Neural cell (in vitro differentiated cells): ENCODE measurements at regions not wholly inside any gene's neighbourhood (a gene's known extent, or its start where the extent isn't known, plus 50 kb on each side); places are given as distances from the start of the nearest gene placed in this dataset.

ENCODE experiments used
- EZH2 ChIP-seq: fragments of 200-600, 300-800 bp; shearing (Covaris generic), sonication (generic); IDR thresholded peaks from 2 replicates; pipeline ENCODE4 v1.6.1; 2014; ENCODE audit warnings: antibody characterized with exemption, low read length, borderline replicate concordance, mild to moderate bottlenecking; ENCODE audit not compliant: insufficient read depth, poor library complexity, severe bottlenecking
- POLR2AphosphoS5 ChIP-seq: IDR thresholded peaks from 2 replicates; pipeline ENCODE4 v1.6.1; 2012
- TF ChIP-seq, protein P1 (sequence below): fragments of 450-650 bp; IDR thresholded peaks from 2 replicates; pipeline ENCODE4 v1.5.1; 2014; ENCODE audit warnings: antibody characterized with exemption, mild to moderate bottlenecking, moderate library complexity; ENCODE audit not compliant: poor library complexity, severe bottlenecking

DNA sequence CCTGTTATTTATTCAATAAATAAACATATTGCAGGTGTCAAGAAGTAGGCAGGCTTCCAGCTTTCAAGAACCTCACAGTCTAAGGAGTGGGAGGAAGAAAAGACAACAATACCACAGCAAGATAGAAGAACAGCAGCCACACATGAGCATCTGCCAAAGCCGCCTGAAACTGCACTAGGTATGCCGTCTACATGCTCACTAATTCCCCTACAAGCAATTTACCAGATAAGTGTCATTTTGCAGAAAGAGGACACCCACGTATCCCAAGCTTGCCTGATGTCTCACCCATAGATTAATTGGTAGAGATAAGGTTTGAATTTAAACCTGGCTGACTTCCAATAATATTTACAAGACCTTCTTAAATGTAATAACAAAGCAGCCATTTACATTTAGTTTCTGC, 439.4 kb upstream of the CPEB2 start:
- TF ChIP-seq EZH2 = no peak
- TF ChIP-seq, protein P1, sequence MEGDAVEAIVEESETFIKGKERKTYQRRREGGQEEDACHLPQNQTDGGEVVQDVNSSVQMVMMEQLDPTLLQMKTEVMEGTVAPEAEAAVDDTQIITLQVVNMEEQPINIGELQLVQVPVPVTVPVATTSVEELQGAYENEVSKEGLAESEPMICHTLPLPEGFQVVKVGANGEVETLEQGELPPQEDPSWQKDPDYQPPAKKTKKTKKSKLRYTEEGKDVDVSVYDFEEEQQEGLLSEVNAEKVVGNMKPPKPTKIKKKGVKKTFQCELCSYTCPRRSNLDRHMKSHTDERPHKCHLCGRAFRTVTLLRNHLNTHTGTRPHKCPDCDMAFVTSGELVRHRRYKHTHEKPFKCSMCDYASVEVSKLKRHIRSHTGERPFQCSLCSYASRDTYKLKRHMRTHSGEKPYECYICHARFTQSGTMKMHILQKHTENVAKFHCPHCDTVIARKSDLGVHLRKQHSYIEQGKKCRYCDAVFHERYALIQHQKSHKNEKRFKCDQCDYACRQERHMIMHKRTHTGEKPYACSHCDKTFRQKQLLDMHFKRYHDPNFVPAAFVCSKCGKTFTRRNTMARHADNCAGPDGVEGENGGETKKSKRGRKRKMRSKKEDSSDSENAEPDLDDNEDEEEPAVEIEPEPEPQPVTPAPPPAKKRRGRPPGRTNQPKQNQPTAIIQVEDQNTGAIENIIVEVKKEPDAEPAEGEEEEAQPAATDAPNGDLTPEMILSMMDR = no peak
- no peak for TF ChIP-seq POLR2AphosphoS5
